ENCODE measurements at regions not wholly inside any gene's neighbourhood (a gene's known extent, or its start where the extent isn't known, plus 50 kb on each side); places are given as distances from the start of the nearest gene placed in this dataset.

DNA sequence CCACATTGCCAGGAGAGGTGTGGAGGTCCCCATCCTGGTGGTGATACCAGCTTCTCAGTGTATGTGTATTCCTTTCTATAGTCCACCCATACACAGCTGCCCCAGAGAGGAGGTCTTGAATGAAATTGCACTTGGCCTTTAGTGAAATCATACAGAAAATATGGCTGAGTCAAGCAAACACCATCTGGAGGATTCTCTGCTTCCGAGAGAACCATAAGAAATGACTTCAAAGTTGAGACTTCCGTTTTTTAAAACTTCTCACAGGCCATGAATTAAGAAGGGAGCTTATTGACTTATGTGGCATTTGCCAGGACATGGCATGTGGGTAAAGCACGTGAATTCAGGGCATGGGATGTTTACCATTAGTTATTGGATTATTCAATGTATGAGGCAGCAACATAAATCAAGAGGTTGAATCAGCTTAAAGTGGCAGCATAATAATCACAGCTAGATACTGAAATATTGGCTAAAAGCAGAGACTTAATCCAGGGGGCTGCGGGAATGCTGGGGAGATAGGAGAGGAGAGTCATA lies 119.1 kb upstream of the MTNR1B start:
- no peak for DNase-seq

DNA sequence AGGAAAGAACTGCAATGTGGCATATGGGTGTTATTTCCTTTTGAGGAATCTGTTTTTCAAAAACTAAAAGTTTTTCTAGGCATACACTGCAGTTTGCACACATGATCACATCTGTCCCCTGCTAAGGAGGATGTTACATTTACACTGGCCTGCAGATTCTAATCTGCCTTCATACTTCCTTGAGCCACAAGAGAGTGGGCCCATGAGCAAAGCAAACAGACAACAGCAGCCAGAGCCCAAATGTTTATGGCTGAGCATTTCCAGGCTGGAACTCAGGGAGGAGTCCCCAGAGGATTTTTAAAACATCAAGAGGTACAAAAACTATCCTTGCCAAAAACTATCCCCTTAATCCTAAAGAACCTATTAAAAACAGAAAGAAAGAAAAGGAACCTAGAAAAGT lies 117.2 kb upstream of the MTNR1B start:
- no peak for DNase-seq

DNA sequence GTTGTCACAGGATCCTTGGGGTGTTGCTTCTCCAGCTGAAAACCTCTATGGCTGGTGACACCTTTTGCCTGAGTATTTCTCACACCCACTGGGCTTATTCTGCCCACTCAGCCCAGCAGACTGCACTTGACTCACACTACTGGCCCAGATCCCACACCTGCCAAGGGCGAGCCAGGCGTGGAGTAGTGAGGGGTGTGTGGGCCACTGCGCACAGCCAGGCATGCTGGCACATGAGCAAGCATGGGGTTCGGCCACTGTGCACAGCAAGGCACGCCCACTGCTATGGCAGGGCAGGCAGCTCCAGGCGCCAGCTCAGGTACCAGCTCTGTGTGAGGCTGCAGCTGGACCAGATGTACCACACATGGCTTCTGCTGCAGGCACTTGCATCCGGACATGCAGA lies 116.5 kb upstream of the MTNR1B start:
- peak; percentile 32 for DNase-seq

DNA sequence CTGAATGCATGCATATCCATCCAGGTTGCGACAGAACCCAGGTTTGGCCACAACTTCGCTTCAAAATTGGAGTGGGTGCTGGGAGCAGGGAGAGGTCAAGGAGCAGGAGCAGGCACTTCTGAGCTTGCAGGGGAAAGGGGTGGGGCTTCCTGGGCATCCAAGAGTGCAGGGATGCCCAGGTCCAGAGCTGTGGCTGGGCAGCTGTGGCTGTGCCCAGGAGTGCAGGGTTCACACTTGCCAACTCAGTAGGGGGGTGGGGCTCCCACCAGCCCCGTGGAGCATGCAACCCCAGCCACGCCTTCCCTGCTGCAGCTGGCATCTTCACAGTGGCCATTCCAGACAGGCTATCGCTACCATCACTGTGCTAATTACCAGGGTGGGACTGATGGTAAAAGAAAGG lies 115.3 kb upstream of the MTNR1B start:
- DNase-seq = no peak

DNA sequence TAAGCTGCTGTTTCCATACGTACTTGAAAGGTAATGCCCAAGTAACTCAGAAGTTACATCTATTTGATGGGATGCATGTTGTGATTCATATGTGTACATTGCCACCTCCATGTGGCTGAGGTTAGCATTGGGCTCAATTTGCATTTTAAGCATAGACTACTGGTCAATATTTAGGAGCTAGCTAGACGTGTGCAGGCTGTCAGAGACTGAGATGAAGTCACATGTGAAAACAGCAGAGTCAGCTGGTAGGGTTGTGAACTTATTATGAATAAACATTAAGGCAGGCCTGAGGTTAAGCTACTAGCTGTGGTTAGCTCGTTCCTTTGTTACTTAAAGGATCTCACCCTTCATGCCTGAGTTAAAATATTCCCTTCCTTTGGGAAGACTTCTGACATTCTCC lies 114.5 kb upstream of the MTNR1B start:
- no peak for DNase-seq

DNA sequence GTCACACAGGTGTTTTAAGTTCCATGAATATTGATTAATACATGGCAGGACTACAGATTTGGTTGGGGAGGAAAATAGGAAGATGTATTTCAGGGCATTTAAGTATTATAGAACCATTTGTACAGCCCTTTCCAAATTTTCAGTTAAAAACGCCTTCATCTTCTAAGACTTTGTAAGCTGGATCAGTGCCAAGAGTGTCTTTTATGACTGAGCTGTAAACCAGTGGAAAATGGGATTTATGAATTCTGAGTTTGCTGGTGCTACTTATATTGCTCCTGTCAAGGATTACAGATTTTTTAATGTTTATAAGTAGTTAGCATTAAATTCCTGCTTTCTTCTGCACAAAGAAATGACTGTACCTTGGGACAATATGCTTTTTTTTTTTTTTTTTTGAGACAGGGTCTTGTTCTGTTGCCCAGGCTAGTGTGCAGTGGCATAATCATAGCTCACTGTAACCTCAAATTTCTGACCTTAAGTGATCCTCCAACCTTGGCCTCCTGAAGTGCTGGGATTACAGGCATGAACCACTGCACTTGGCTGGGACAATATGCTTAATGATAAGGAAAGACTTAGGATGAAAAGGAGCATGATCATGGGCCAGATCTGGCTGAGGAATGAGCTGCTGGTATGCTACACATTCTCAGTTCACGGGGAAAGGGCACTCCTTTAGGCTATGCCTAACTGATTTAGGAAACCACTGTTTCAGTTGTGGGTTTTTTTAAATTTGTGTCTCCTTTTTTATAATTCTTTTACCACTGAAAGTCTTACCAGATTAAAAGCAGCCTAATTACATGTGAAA lies 113.6 kb upstream of the MTNR1B start:
- no peak for DNase-seq

DNA sequence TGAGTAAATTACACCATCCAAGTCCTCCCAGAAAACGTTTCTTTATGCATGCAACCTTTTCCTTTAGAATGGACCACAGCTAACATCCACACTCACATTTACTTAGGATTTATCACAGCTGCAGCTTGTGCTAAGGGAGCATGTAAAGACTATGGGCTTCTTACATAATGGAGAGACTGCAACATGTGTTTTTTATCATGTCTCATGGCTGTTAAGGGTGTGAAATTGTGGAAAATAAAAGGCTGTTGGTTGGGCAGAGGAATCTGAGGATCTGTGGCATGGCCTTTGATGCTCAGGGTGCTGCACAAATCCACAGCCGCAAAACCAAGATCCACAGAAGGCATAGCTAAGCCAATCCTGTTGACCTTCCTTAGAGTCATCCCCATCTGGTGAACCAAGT lies 112.0 kb upstream of the MTNR1B start:
- no peak for DNase-seq

DNA sequence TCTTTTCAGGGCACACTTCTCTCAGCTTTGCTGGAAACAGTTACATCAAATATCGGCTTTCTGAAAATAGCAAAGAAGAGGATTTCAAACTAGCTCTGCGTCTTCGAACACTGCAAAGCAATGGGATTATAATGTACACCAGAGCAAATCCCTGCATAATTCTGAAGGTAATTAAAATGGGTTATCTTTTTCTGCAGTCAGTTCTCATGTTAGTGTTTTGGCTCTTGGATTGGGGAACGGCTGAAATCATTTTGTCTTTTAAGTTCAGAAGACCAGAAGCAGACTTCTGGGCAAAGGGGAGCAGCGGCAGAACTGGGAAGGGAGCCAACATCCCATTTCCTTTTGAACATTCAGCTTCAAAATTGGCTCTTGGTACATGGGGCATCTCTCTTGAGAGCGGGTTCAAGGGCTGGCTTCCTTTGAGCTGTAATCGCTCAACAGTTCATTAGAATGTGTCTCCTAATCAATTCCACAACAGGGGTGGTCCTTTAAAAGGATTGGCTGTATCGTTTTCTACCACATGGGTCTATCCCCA lies 110.2 kb upstream of the MTNR1B start:
- peak; percentile 58 for DNase-seq

DNA sequence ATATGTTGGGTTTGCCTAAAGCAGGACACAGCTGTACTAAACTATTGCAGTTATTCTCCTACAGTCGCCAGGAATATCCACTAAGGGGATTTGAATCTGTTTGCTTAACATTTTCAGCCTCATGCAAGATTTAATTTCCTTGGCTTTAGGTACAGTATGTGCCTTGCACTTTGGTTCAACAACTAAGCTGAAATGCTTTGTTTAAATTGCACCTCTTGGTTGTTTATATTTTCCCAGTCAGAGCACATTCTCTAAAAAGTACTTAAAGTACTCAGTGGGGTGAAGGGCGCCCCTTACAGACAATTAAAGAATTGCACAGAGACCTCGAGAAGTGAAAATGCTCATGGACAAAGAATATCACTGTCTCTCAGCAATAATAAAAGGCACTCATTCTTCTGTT lies 107.8 kb upstream of the MTNR1B start:
- no peak for DNase-seq

DNA sequence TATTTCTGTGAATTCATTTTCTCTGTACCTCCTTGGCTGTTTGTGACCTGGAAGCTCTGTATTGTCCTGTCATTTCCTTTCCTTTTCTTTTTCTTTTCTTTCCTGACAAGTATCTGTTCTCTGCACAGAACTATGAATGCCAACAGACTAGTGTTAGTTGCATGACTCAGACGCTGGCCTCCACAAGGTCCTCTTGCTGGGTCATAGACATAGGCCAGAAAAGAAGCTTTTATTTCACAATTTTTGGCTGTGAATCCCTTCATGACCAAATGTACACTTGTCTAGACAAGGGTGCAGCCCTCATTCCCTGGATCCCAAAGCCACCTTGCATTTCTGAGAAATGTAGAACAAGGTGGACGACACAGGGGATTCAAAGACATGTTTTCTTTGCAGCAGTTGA lies 104.1 kb upstream of the MTNR1B start:
- DNase-seq = no peak

DNA sequence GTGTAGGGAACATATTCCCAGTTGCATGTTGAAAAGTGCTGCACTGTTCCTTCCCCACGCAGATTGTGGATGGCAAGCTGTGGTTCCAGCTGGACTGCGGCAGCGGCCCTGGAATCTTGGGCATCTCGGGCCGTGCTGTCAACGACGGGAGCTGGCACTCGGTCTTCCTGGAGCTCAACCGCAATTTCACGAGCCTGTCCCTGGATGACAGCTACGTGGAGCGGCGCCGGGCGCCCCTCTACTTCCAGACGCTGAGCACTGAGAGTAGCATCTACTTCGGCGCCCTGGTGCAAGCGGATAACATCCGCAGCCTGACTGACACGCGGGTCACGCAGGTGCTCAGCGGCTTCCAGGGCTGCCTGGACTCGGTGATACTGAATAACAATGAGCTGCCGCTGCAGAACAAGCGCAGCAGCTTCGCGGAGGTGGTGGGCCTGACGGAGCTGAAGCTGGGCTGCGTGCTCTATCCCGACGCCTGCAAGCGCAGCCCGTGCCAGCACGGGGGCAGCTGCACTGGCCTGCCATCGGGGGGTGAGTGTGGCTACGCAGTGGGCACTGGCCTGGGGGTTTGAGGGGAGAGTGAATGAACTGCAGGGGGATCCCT lies 102.7 kb upstream of the MTNR1B start:
- DNase-seq = no peak

DNA sequence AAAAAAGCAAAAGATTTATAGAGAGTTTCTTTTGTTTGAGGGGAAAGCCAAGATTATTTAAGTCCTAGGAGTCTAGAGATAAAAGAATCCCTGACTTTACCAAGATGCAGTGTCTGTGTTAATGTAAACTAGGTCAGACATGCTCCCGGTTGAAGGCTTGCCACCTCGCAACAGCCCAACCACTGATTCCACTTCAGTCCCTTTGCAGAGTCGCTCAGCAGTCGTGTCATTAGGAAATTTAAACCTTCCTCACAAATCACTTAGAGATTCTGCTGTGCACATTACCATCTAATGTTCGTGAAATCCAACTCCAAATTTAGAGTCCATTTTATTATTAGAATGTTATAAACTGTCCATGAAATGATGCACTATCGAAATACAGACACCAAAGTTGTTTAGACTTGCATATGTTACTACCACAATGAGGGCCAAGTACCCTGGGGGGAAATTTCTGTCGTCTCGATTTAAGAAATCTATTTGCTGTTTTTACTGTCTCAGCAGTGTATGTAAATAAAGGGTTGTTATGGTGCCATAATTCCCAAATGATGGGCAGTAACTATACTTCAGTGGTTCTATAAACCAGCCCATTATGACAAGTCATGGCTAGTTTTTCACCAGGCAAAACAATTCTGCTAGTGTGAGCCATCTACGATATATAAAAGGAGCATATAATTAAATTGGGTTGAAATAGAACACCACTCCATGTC lies 101.4 kb upstream of the MTNR1B start:
- DNase-seq = no peak

DNA sequence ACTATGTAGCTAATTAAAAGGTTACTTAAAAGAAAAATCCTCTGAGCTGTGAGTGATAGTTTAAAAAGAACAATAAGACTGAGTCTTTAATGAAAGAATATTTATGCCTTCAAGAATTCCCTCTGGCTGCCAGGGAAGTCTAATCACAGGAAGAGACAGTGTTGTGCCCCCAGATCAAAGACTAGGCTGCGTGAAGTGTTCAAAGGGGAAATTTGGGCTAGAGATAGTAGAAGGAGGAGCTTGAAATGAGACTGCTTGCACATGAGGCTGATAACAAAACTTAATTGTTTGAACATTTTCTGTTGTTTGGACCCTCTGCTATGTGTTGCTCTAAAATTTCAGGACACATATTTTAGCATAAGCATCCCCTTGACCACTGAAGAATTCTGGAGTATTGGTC lies 99.7 kb upstream of the MTNR1B start:
- no peak for DNase-seq

DNA sequence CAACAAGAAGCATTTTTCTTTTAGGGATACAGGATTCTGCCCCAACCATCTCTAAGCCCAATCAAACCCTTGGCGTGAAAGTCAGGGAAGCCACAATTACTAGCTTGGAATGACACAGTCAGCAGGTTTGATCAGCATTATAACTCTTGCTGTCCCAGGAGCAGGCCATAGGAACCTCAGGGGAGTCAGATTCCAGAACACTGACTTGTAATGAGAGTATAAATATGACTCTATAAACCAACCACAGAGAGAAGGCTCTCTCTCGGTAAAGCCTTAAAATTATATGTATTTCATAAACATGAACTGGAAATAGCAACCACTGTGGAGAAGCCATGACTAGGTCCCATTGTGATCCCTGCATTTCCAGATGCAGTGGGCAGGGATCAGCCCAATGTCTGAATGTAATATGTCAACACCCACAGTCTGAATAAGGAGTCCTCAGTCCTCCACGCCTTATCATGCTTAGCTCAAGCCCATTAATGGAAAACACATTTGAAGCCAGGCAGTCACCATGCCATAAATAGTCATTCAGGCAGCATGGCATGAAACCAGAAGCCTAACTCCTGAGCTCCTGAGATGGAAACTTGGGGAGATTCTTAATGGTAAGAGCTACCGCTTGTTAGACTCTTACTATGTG lies 99.1 kb upstream of the MTNR1B start:
- DNase-seq = no peak

DNA sequence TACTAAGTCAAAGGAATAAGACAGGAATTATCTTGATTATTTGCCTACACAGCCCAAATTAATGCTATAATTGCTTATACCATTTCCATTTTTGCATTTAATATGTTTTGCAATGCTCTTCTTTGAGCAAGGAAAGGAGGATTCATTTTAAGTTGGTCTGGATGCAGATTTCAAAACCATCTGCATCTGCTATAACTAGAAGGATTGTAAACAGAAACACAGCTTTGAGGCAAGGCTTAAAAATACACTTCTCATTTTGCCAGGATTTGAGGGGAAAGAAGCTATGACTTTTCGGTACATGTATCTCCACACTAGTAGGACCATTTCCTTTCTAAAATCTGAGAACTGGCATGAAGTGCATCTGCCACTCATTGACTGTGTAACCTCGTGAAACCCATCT lies 95.9 kb upstream of the MTNR1B start:
- DNase-seq = no peak

DNA sequence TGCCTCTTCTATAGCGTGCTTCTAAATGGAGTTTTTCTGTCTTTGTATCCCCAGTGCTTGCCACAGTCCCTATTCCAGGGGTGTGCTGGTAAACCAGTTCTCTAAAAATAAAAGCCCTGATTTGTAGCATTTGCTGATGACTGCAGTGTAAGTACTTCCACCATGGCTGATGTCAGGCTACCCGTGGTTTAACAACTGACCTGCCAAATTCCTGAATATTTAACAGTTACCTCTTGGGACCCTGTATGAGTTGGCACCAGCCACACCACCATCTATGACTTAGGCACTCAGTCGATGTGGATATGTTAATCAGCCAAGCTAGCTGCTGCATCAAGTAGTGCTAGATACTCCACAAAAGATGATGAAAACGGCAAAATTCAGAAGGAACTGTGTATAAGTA lies 94.0 kb upstream of the MTNR1B start:
- no peak for DNase-seq

DNA sequence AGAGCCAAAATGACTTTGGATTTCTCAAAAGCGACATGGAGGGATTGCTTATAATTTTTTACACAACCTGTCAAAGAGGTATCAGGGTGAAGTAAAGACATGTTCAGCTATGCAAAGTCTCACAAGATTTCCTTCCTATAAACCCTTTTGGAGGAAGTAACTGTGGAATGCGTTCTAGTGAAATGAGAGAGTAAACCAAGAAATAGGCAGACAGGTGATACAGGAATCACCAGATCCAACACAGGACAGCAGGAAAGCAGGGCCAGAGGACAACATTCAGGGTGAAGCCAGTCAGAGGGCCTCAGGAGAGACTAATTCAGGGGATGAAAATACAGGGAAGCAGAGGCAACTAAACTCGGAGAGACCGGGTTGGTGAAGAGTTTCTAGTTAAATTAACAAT lies 90.4 kb upstream of the MTNR1B start:
- no peak for DNase-seq

DNA sequence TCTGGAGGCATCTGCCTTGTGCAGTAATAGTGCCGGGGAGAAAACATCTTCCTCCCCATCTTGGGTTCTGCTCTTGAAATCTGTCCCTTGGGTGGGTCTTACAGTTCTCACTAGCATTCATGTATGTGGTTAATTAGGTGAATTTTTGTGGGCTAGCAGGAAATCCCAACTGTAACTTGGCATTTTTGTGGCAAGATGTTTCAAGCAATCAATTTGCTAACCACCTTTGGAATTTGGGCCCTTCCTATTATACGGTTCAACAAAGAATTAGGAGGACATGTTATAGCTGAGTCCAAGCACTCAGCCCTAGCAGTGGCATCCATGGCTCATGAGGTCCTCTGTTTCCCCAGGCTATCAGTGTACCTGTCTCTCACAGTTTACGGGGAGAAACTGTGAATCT lies 89.1 kb upstream of the MTNR1B start:
- no peak for DNase-seq

DNA sequence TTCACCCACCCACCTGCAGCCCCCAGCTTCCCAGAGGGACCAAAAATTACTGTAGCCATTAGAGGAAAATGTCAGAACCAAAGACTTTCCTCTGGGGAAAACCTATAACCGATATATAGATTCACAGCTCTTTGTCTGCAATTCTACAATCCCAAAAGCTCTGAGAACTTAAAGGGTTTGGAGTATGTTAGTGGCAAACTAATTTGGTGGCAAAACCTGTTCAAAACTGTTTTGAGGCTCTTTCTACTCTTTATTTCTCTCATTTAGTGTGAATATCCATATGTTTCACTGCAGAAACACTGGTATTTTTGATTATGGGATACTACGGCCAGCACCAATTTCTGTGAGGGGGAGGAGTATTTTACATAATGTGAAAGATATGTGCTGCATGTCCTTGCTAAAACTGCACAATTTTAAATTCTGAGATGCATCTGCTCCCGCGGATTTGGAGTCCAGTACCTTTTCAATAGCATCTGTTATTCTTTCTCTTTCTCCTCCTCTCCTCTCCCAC lies 87.5 kb upstream of the MTNR1B start:
- DNase-seq = no peak

DNA sequence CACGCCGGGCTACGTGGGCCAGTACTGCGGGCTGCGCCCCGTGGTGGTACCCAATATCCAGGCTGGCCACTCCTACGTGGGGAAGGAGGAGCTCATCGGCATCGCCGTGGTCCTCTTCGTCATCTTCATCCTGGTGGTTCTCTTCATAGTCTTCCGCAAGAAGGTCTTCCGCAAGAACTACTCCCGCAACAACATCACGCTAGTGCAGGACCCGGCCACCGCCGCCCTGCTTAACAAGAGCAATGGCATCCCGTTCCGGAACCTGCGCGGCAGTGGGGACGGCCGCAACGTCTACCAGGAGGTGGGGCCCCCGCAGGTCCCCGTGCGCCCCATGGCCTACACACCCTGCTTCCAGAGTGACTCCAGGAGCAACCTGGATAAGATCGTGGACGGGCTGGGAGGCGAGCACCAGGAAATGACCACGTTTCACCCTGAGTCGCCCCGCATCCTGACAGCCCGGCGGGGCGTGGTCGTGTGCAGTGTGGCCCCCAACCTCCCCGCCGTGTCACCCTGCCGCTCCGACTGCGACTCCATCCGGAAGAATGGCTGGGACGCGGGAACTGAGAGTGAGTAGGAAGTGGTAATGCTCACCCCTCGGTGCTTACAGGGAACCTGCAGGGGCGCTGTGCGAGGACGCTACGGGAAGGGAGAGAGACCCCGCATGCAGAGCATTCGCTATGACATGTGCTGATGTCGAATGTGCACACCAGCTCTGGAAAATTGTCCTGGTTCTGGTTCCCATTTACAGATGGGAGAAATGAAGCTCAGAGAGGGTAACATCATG lies 86.4 kb upstream of the MTNR1B start:
- DNase-seq = no peak

DNA sequence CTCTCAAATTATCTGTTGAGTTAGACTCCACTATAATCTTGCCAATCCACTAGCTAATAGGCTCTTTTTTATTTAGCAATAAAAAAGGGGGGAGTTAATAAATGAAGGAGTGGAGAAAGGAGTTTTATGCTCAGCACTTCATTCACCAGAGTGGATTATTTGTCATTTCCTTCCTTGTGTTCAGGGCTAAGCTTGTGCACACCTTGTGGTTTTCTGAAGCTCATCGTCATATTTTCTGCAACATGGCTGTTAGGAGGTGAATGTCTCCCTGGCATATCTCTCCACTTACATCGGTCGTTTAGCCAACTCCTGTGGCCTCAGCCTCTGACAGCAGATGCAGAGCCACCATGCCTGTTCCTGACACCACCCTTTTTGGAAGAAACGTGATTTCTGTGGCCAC lies 83.9 kb upstream of the MTNR1B start:
- no peak for DNase-seq

DNA sequence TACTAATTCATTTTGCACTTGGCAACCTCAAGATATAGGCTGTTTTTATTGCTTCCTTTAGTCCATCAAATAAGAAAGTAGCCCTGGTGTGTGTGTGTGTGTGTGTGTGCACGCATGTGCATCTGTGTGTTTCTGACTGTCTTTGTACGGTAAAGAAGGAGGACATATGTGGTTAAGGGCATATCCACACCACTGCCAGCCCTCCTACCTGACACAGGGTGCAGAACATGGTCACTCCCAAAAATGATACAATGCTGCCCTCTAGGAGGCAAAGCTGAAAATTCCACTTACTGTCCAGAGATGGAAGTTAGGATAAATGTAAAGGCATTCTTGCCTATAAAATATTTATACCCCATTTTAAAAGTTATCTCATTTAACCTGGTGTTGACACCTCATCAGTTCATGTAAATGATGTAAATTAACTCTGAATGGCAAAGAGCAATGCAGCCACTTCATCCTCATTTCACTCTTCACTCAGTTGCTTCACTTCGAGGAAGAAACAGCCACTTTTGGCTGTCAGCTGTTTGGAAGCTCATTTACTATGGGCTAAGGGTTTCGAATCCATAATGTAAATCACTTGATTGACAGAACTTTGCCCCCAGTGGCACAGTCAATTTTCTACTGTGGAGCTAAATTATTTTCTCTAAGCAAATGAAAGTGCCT lies 83.1 kb upstream of the MTNR1B start:
- peak; percentile 81 for DNase-seq
